ENCODE measurements at regions not wholly inside any gene's neighbourhood (a gene's known extent, or its start where the extent isn't known, plus 50 kb on each side); places are given as distances from the start of the nearest gene placed in this dataset.

DNA sequence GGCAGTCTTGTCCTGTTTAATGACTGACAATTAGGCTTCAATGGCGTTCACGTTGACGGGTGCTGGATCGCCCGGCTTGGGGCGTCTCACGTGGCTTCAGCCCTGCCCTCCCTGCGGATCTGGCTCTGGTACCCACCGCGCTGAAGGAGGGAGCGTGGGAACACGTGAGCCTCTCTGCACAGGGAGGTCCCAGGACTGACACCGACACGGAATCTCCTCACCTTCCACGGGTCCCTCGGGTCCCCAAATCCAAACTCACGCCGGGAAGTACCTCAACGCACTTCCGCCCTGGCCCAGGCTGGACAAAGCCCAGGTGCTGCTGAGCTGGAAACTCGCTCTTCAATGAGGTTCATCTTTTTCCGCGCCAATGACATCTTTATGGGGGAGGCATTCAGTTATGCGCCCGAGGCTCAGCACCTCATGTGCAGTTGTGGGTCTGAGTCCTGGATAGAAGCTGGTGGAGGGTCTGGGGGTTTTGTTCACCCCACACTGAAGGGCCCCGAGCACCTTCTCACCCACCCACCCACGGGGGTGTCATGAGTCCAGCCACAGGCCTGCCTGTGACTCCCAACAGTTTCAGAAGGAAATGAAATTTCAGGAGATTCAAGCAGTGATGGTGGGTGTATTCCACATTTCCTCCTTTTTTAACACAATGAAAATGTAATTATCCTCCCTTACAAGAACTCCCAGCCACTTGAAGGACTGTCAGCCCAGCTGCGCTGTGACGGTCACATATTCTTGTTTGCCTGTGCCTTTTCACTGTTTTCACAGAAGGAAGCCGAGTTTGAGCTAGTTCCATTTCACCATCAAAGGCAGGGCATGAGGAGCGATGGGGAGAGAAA is 251.7 kb upstream of the SFSWAP start:
- no peak for ATAC-seq
- Histone ChIP-seq H3K4me1 (no peaks in the 10 kb centered on the region), H3K4me3 (no peak overlapping the region), H3K27me3 (no peaks in the 10 kb centered on the region), H3K36me3 (replicated peaks in 1 of 2; ENCODE audit: insufficient read depth in 1 of 2, low read depth in 2 of 2) (no peaks in the 10 kb centered on the region), H3K9me3 (no peaks in the 10 kb centered on the region), H3K27ac (no peak overlapping the region)
- intact Hi-C loops (cut with DNase I): no loop called here
- WGBS, 2 donors: 57 to 62% methylated on average over 12 to 31 of the region's 31 CpGs
- no peak for TF ChIP-seq POLR2A (IDR thresholded peaks at IDR 0.05)
- TF ChIP-seq, protein P1, sequence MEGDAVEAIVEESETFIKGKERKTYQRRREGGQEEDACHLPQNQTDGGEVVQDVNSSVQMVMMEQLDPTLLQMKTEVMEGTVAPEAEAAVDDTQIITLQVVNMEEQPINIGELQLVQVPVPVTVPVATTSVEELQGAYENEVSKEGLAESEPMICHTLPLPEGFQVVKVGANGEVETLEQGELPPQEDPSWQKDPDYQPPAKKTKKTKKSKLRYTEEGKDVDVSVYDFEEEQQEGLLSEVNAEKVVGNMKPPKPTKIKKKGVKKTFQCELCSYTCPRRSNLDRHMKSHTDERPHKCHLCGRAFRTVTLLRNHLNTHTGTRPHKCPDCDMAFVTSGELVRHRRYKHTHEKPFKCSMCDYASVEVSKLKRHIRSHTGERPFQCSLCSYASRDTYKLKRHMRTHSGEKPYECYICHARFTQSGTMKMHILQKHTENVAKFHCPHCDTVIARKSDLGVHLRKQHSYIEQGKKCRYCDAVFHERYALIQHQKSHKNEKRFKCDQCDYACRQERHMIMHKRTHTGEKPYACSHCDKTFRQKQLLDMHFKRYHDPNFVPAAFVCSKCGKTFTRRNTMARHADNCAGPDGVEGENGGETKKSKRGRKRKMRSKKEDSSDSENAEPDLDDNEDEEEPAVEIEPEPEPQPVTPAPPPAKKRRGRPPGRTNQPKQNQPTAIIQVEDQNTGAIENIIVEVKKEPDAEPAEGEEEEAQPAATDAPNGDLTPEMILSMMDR (IDR thresholded peaks at IDR 0.05): no peak
- DNase-seq: no peak

DNA sequence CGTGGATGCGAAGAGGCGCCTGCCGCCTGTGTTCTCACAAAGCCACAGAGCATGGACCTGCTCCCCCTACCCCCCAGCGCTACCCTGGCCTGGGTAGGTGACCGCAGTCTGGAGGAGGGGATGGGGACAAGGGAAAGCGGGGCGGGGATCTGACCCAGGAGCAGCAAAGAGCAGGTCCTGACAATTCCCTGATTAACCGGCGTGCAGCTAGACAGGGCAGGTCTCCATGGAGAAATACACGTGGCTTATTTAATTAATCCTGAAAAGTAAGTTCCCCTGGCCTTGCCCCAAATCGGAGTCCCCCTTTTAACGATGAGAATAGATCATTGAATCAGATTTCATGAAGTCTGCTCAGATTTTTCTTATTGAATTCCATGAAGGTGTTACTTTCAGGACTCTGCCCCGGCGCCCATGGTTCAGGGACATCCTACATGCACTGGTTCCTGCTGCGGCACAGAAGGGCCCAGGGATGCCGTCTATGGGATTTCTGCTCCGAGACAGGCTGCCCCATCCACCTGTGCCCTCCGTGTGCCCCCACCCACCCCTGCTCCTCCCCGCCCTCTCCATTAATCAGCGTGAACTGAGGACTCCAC is 251.0 kb upstream of the SFSWAP start:
- H3K27ac ChIP-seq: no peak overlapping the region
- no peaks in the 10 kb centered on the region for H3K9me3 ChIP-seq
- no peaks in the 10 kb centered on the region for H3K27me3 ChIP-seq
- DNase-seq: no peak
- H3K36me3 ChIP-seq (replicated peaks in 1 of 2; ENCODE audit: insufficient read depth in 1 of 2, low read depth in 2 of 2): no peaks in the 10 kb centered on the region
- 31 to 40% methylated on average over 21 of the region's 21 CpGs for WGBS, 2 donors
- H3K4me1 ChIP-seq: no peaks in the 10 kb centered on the region
- no peak overlapping the region for H3K4me3 ChIP-seq
- intact Hi-C loops (cut with DNase I): no loop called here
- TF ChIP-seq, protein P1 (IDR thresholded peaks at IDR 0.05): no peak
- TF ChIP-seq POLR2A (IDR thresholded peaks at IDR 0.05): no peak
- no peak for ATAC-seq

DNA sequence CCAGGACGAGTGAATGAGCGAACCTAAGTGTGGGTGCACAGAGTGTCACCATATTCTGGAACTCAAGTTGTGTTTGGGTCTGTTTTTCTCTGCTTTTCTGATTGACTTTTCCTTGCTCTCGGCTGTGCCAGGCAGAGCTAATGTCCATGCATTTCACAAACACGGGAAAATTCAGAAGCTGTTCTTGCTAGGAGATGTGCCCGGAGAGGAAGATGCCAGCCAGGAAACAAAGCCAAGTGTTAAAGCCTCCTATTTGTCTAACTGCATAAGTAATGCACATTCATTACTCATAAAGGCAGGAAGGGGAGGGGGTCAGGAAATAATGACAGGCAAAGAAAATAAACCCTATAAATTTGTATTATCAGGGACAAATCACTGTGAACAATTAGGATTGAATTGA is 250.4 kb upstream of the SFSWAP start:
- no peaks in the 10 kb centered on the region for H3K27me3 ChIP-seq
- H3K9me3 ChIP-seq: no peaks in the 10 kb centered on the region
- no peaks in the 10 kb centered on the region for H3K4me1 ChIP-seq
- intact Hi-C loops (cut with DNase I): no loop called here
- ATAC-seq: no peak
- no peak overlapping the region for H3K27ac ChIP-seq
- 36 to 42% methylated on average over 5 of the region's 5 CpGs for WGBS, 2 donors
- H3K36me3 ChIP-seq (replicated peaks in 1 of 2; ENCODE audit: insufficient read depth in 1 of 2, low read depth in 2 of 2): no peaks in the 10 kb centered on the region
- no peak for DNase-seq
- no peak overlapping the region for H3K4me3 ChIP-seq
- TF ChIP-seq POLR2A (IDR thresholded peaks at IDR 0.05): no peak
- TF ChIP-seq, protein P1 (IDR thresholded peaks at IDR 0.05): no peak

DNA sequence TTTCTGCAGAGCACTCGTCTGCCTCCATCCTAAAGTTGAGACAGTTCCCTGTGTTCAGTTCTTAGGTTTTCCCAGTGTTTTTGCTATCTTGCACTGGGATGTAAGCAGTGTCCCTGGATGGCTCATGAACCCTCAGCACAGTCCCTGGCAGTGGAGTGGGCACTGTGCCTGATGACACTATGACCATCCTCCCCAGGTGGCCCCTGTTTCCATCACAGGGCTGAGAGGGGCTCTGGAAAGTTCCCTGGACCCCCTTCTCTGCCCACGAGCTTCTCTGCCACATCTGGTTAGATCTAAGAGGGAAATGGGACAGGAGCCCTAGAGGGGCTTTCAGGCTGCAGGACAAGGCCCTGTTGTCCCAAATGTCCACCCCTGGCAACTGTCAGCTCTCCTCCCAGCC is 249.8 kb upstream of the SFSWAP start:
- no peak overlapping the region for H3K27ac ChIP-seq
- TF ChIP-seq, protein P1 (IDR thresholded peaks at IDR 0.05): no peak
- no peak for TF ChIP-seq POLR2A (IDR thresholded peaks at IDR 0.05)
- intact Hi-C loops (cut with DNase I): no loop called here
- H3K4me1 ChIP-seq: no peaks in the 10 kb centered on the region
- no peak for ATAC-seq
- no peak for DNase-seq
- no peak overlapping the region for H3K4me3 ChIP-seq
- no peaks in the 10 kb centered on the region for H3K9me3 ChIP-seq
- H3K27me3 ChIP-seq: no peaks in the 10 kb centered on the region
- WGBS, 2 donors: 50 to 67% methylated on average over 2 of the region's 2 CpGs
- no peaks in the 10 kb centered on the region for H3K36me3 ChIP-seq (replicated peaks in 1 of 2; ENCODE audit: insufficient read depth in 1 of 2, low read depth in 2 of 2)
